ENCODE measurements at regions not wholly inside any gene's neighbourhood (a gene's known extent, or its start where the extent isn't known, plus 50 kb on each side); places are given as distances from the start of the nearest gene placed in this dataset.

GRCh38 chrX:125422986-125423385 lies 103.3 kb downstream of the TEX13C start:
- TF ChIP-seq MZF1 (tag by site-specific recombination; IDR thresholded peaks at IDR 0.05; ENCODE audit: borderline replicate concordance) (no peak), CTCF (tag by site-specific recombination; IDR thresholded peaks at IDR 0.05) (no peak), REST (tag by site-specific recombination; IDR thresholded peaks at IDR 0.05) (no peak), RBAK (tag by site-specific recombination; IDR thresholded peaks at IDR 0.05) (no peak), ZSCAN18 (tag by site-specific recombination; IDR thresholded peaks at IDR 0.05) (no peak), ZNF76 (tag by site-specific recombination; IDR thresholded peaks at IDR 0.05; ENCODE audit: borderline replicate concordance, low read depth) (no peak), ZNF274 (IDR thresholded peaks at IDR 0.05; ENCODE audit: low read length) (no peak), ZNF274 (tag by site-specific recombination; IDR thresholded peaks at IDR 0.05; ENCODE audit: borderline replicate concordance) (no peak), ZBTB11 (tag by site-specific recombination; conservative IDR thresholded peaks at IDR 0.05; ENCODE audit: low read depth) (no peak)
